ENCODE measurements at regions not wholly inside any gene's neighbourhood (a gene's known extent, or its start where the extent isn't known, plus 50 kb on each side); places are given as distances from the start of the nearest gene placed in this dataset.

GRCh38 chr3:56857178-56857577 is 55.4 kb upstream of the ARHGEF3 start:
- TF ChIP-seq ZFX (IDR thresholded peaks at IDR 0.05; ENCODE audit: borderline replicate concordance) (no peak), CTCF (IDR thresholded peaks at IDR 0.05) (no peak)
- no peak overlapping the region for H3K27ac ChIP-seq

- TF ChIP-seq CTCF (IDR thresholded peaks at IDR 0.05), result no peak
- no peak for TF ChIP-seq ZFX (IDR thresholded peaks at IDR 0.05; ENCODE audit: borderline replicate concordance)
- H3K27ac ChIP-seq, result no peak overlapping the region
These were observed 55.0 kb upstream of the ARHGEF3 start for GRCh38 chr3:56856752-56857151.

- H3K27ac ChIP-seq, result no peak overlapping the region
- peak; percentile 46 for TF ChIP-seq CTCF (IDR thresholded peaks at IDR 0.05)
- TF ChIP-seq ZFX (IDR thresholded peaks at IDR 0.05; ENCODE audit: borderline replicate concordance), result no peak
These were observed 54.2 kb upstream of the ARHGEF3 start for GRCh38 chr3:56855856-56856512.

GRCh38 chr3:56854856-56855611 is 53.3 kb upstream of the ARHGEF3 start:
- no peak overlapping the region for H3K27ac ChIP-seq
- TF ChIP-seq ZFX (IDR thresholded peaks at IDR 0.05; ENCODE audit: borderline replicate concordance) (no peak), CTCF (IDR thresholded peaks at IDR 0.05) (no peak)

GRCh38 chr3:56851966-56852884 is 50.5 kb upstream of the ARHGEF3 start:
- TF ChIP-seq ZFX (IDR thresholded peaks at IDR 0.05; ENCODE audit: borderline replicate concordance) (no peak), CTCF (IDR thresholded peaks at IDR 0.05) (no peak)
- no peak overlapping the region for H3K27ac ChIP-seq

All from 22Rv1 (cell line).